ENCODE measurements at regions not wholly inside any gene's neighbourhood (a gene's known extent, or its start where the extent isn't known, plus 50 kb on each side); places are given as distances from the start of the nearest gene placed in this dataset.
A peak's percentile ranks its signal among the peaks of the same experiment; 100 is the strongest.

DNA sequence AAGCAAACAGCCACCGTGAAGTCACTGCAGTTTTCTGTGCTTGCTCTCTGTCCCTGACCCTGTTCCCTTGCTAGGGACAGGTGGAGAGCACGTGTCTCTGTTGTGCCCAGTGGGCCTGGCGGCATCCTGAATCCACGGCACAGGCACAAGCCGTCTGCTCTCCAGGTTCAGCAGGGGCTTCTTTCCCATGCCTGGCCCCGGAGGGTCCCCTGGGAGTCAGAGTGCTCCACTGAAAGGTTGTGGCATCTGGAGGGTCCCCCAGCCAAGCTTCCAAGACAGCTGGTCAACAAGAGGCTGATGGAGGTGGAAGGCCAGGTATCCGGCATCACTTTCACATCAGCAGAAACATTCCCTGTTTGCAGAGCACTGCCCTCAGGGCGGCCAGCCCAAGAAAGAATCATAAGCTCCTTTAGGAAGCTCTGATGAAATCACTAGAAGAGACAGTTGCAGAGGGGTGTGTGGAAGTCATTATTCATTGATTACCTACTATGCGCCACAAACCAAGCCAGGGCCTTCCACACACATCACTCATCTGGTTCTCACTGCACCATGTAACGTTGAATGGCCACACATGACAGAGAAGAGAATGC, 346.4 kb upstream of the B3GAT1 start:
- Histone ChIP-seq H3K36me3 (no peaks in the 10 kb centered on the region), H3K27me3 (no peaks in the 10 kb centered on the region), H3K4me3 (replicated peaks in 1 of 3) (no peak overlapping the region), H3K9me3 (no peaks in the 10 kb centered on the region), H3K4me1 (peaks cover 0 to 6% of the 10 kb centered on the region in 2 donors), H3K27ac (no peak overlapping the region)
- intact Hi-C loops (cut with DNase I), result no loop called here
- 79 to 84% methylated on average over 10 of the region's 10 CpGs for WGBS, 2 donors
- DNase-seq, result no peak
- no peak for TF ChIP-seq POLR2A (IDR thresholded peaks at IDR 0.05)
- TF ChIP-seq, protein P1, sequence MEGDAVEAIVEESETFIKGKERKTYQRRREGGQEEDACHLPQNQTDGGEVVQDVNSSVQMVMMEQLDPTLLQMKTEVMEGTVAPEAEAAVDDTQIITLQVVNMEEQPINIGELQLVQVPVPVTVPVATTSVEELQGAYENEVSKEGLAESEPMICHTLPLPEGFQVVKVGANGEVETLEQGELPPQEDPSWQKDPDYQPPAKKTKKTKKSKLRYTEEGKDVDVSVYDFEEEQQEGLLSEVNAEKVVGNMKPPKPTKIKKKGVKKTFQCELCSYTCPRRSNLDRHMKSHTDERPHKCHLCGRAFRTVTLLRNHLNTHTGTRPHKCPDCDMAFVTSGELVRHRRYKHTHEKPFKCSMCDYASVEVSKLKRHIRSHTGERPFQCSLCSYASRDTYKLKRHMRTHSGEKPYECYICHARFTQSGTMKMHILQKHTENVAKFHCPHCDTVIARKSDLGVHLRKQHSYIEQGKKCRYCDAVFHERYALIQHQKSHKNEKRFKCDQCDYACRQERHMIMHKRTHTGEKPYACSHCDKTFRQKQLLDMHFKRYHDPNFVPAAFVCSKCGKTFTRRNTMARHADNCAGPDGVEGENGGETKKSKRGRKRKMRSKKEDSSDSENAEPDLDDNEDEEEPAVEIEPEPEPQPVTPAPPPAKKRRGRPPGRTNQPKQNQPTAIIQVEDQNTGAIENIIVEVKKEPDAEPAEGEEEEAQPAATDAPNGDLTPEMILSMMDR (IDR thresholded peaks at IDR 0.05), result no peak

DNA sequence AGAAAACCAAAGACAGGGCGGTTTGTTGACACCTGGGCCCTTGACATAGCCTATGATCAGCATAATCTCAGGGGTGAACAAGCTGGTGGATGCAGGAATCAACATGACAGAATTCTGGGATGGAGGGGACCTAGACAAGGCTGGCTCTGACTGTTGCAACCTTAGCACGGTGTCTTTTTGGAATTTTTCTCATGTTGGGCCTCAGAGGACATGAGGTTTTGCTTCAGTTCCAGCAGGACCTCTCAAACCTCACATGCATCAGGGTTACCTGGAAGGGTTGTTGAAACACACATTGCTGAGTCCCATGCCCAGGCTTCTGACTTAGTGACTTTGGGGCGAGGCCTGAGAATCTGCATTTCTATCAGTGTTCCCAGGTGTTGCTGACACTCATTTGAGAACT, 345.6 kb upstream of the B3GAT1 start:
- intact Hi-C loops (cut with DNase I), result no loop called here
- TF ChIP-seq, protein P1 (IDR thresholded peaks at IDR 0.05), result no peak
- TF ChIP-seq POLR2A (IDR thresholded peaks at IDR 0.05), result no peak
- Histone ChIP-seq H3K36me3 (no peaks in the 10 kb centered on the region), H3K27me3 (no peaks in the 10 kb centered on the region), H3K4me1 (peaks cover 0 to 6% of the 10 kb centered on the region in 2 donors), H3K27ac (no peak overlapping the region), H3K4me3 (replicated peaks in 1 of 3) (no peak overlapping the region), H3K9me3 (no peaks in the 10 kb centered on the region)
- WGBS, 2 donors, result 85 to 90% methylated on average over 3 of the region's 3 CpGs
- no peak for DNase-seq

- intact Hi-C loops (cut with DNase I), result no loop called here
- no peak overlapping the region for H3K27ac ChIP-seq
- TF ChIP-seq, protein P1 (IDR thresholded peaks at IDR 0.05), result no peak
- no peak for TF ChIP-seq POLR2A (IDR thresholded peaks at IDR 0.05)
- peak in 1 of 2 donors; percentile 32 for DNase-seq
- H3K27me3 ChIP-seq, result no peaks in the 10 kb centered on the region
- H3K4me1 ChIP-seq, result peaks cover 0 to 6% of the 10 kb centered on the region in 2 donors
- H3K4me3 ChIP-seq (replicated peaks in 1 of 3), result no peak overlapping the region
- 46 to 60% methylated on average over 9 of the region's 9 CpGs for WGBS, 2 donors
- no peaks in the 10 kb centered on the region for H3K36me3 ChIP-seq
- H3K9me3 ChIP-seq, result no peaks in the 10 kb centered on the region
These were observed 344.9 kb upstream of the B3GAT1 start for GRCh38 chr11:134756811-134757540.

- no peak for TF ChIP-seq POLR2A (IDR thresholded peaks at IDR 0.05)
- TF ChIP-seq, protein P1 (IDR thresholded peaks at IDR 0.05), result no peak
- DNase-seq, result no peak
- WGBS, 2 donors, result 87 to 90% methylated on average over 10 of the region's 10 CpGs
- Histone ChIP-seq H3K4me1 (peaks cover 0 to 6% of the 10 kb centered on the region in 2 donors), H3K36me3 (no peaks in the 10 kb centered on the region), H3K9me3 (no peaks in the 10 kb centered on the region), H3K27me3 (no peaks in the 10 kb centered on the region), H3K27ac (no peak overlapping the region), H3K4me3 (replicated peaks in 1 of 3) (no peak overlapping the region)
- intact Hi-C loops (cut with DNase I), result no loop called here
These were observed 343.5 kb upstream of the B3GAT1 start for GRCh38 chr11:134755535-134755934.

DNA sequence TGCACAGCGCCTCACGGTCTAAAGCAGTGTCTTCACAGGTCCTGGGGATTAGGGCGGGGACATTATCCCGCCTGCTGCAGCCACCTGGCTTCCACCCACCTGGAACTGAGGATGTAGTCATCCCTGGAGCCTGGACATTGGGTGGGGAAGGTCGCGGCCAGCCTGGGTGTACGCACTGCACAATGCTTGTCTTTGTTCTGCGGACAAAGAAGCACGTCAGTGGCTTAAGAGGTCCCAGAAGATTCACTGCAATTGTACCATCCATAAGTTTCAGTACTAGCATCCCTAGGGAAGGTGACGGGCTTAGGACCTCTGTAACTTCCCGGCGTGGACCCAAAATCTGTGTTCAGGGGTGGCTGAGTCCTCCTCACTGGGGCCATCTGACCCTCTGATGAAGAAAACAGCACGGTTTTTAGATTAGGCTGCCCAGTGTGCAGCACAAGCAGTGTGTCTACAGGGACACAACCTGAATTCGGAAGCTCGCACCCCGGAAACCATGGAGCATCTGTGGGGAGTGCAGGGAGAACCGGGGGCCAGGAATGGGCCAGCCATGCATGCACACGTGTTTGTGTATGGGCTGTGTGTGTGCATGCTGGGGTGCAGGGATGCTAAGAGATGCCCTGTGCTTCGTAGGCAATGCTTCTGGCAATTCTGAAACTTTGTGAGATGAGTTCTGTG, 342.6 kb upstream of the B3GAT1 start:
- no peak for DNase-seq
- Histone ChIP-seq H3K27ac (no peak overlapping the region), H3K9me3 (no peaks in the 10 kb centered on the region), H3K36me3 (no peaks in the 10 kb centered on the region), H3K4me3 (replicated peaks in 1 of 3) (no peak overlapping the region), H3K4me1 (peaks cover 0 to 6% of the 10 kb centered on the region in 2 donors), H3K27me3 (no peaks in the 10 kb centered on the region)
- WGBS, 2 donors, result 79 to 86% methylated on average over 13 to 17 of the region's 19 CpGs
- intact Hi-C loops (cut with DNase I), result no loop called here
- TF ChIP-seq, protein P1 (IDR thresholded peaks at IDR 0.05), result no peak
- no peak for TF ChIP-seq POLR2A (IDR thresholded peaks at IDR 0.05)

Measured in thyroid gland (tissue), 4 donors.